GM12878 (cell line): ENCODE measurements at regions not wholly inside any gene's neighbourhood (a gene's known extent, or its start where the extent isn't known, plus 50 kb on each side); places are given as distances from the start of the nearest gene placed in this dataset.

Experiments
- ATF7 ChIP-seq: fragments of 450-650 bp; IDR thresholded peaks from 2 replicates; pipeline ENCODE4 v1.6.1; 2016; ENCODE audit warnings: low read depth, mild to moderate bottlenecking
- CBX5 ChIP-seq: sonication (generic); IDR thresholded peaks from 2 replicates; pipeline ENCODE4 v1.6.1; 2016; ENCODE audit warnings: low read depth, moderate library complexity, mild to moderate bottlenecking, inconsistent platforms
- CEBPZ ChIP-seq: fragments of 150-350 bp; IDR thresholded peaks from 2 replicates; pipeline ENCODE4 v1.6.1; 2016; ENCODE audit warnings: low read depth, low read length
- CREM ChIP-seq: IDR thresholded peaks from 2 replicates; pipeline ENCODE4 v1.6.1; 2014; ENCODE audit warnings: antibody characterized with exemption, low read depth
- ESRRA ChIP-seq: IDR thresholded peaks from 2 replicates; pipeline ENCODE4 v1.6.1; 2012; ENCODE audit warnings: mild to moderate bottlenecking, low read length, improper control_type of control experiment
- ETV6 ChIP-seq, 2 experiments: fragments of 450-650 bp in 1 of 2; IDR thresholded peaks in 1 of 2; conservative IDR thresholded peaks in 1 of 2; 2 replicates each; pipeline ENCODE4 v1.6.1; 2014; ENCODE audit warnings: antibody characterized with exemption in 1 of 2, borderline replicate concordance in 1 of 2, low read depth in 1 of 2, mild to moderate bottlenecking in 1 of 2, moderate library complexity in 1 of 2
- GABPA ChIP-seq: IDR thresholded peaks from 2 replicates; pipeline ENCODE4 v1.6.1; 2014; ENCODE audit warnings: antibody characterized with exemption, low read depth, mild to moderate bottlenecking, inconsistent platforms
- HDGF ChIP-seq: fragments of 450-650 bp; IDR thresholded peaks from 2 replicates; pipeline ENCODE4 v1.6.1; 2016; ENCODE audit warnings: antibody characterized with exemption
- IKZF2 ChIP-seq, 2 experiments: fragments of 450-650 bp; IDR thresholded peaks; 2 replicates each; pipeline ENCODE4 v1.6.1; 2017; ENCODE audit warnings: mild to moderate bottlenecking in 2 of 2, moderate library complexity in 2 of 2
- NBN ChIP-seq: fragments of 450-650 bp; IDR thresholded peaks from 2 replicates; pipeline ENCODE4 v1.6.1; 2016
- NR2F1 ChIP-seq: fragments of 450-650 bp; conservative IDR thresholded peaks from 2 replicates; pipeline ENCODE4 v1.6.1; 2017; ENCODE audit warnings: mild to moderate bottlenecking
- POU2F2 ChIP-seq: IDR thresholded peaks from 3 replicates; pipeline ENCODE4 v1.6.1; 2011; ENCODE audit warnings: low read depth, mild to moderate bottlenecking, low read length, borderline replicate concordance
- RB1 ChIP-seq: fragments of 450-650 bp; formaldehyde crosslinking; IDR thresholded peaks from 2 replicates; pipeline ENCODE4 v1.6.1; 2017; ENCODE audit warnings: mild to moderate bottlenecking, borderline replicate concordance
- RFX5 ChIP-seq: IDR thresholded peaks from 2 replicates; pipeline ENCODE4 v1.6.1; 2011; ENCODE audit warnings: low read depth, low read length, improper control_type of control experiment
- RUNX3 ChIP-seq: IDR thresholded peaks from 2 replicates; pipeline ENCODE4 v1.6.1; 2012; ENCODE audit warnings: low read length, inconsistent platforms
- SKIL ChIP-seq: fragments of 450-650 bp; IDR thresholded peaks from 2 replicates; pipeline ENCODE4 v1.6.1; 2017; ENCODE audit warnings: mild to moderate bottlenecking, low read depth, inconsistent platforms; ENCODE audit not compliant: poor library complexity, severe bottlenecking
- SPI1 ChIP-seq: IDR thresholded peaks from 2 replicates; pipeline ENCODE4 v1.6.1; 2011; ENCODE audit warnings: low read depth, mild to moderate bottlenecking, low read length, moderate library complexity, borderline replicate concordance; ENCODE audit not compliant: insufficient read depth
- SUPT20H ChIP-seq: IDR thresholded peaks from 2 replicates; pipeline ENCODE4 v1.6.1; 2011; ENCODE audit warnings: low read depth, mild to moderate bottlenecking, low read length, moderate library complexity, borderline replicate concordance; ENCODE audit not compliant: control insufficient read depth
- TBL1XR1 ChIP-seq: IDR thresholded peaks from 2 replicates; pipeline ENCODE4 v1.6.1; 2012; ENCODE audit warnings: low read depth, low read length, improper control_type of control experiment
- YBX1 ChIP-seq: fragments of 450-650 bp; IDR thresholded peaks from 2 replicates; pipeline ENCODE4 v1.6.1; 2016; ENCODE audit warnings: antibody characterized with exemption
- ZNF217 ChIP-seq: fragments of 450-650 bp; IDR thresholded peaks from 2 replicates; pipeline ENCODE4 v1.6.1; 2017; ENCODE audit warnings: antibody characterized with exemption, mild to moderate bottlenecking
- TF ChIP-seq, protein P1 (sequence below): fragments of 150-350 bp; IDR thresholded peaks from 2 replicates; pipeline ENCODE4 v1.6.1; 2014; ENCODE audit warnings: mild to moderate bottlenecking, low read depth, low read length
- TF ChIP-seq, protein P2 (sequence below): IDR thresholded peaks from 2 replicates; pipeline ENCODE4 v1.6.1; 2012; ENCODE audit warnings: low read length, inconsistent platforms
- TF ChIP-seq, protein P3 (sequence below): fragments of 450-650 bp; IDR thresholded peaks from 2 replicates; pipeline ENCODE4 v1.6.1; 2016; ENCODE audit warnings: mild to moderate bottlenecking

GRCh38 chr12:24741216-24741615 is 207.7 kb downstream of the BCAT1 start (continued):
- TF ChIP-seq SKIL (peak; percentile 73), CEBPZ (no peak), TBL1XR1 (no peak), CBX5 (no peak), POU2F2 (peak; percentile 58; the same call in 1 of the 3 replicates), ZNF217 (peak; percentile 91), RB1 (no peak), ESRRA (no peak), ETV6 (conservative IDR thresholded peaks at IDR 0.05 in 1 of 2, IDR thresholded peaks at IDR 0.05 in 1 of 2; ENCODE audit: borderline replicate concordance in 1 of 2, low read depth in 1 of 2) (peak in 1 of 2 experiments; percentile 45; a peak in 1 of 4 replicates), SPI1 (peak; percentile 69; the same call in 1 of the 2 replicates), ATF7 (peak; percentile 81), RUNX3 (peak; percentile 36), IKZF2 (IDR thresholded peaks at IDR 0.05) (peak; percentile 65 to 87; a peak in 2 of 4 replicates), GABPA (no peak), RFX5 (no peak), NBN (peak; percentile 32; the same call in 1 of the 2 replicates), HDGF (no peak), SUPT20H (no peak), NR2F1 (peak; percentile 82), YBX1 (no peak), CREM (no peak)
- TF ChIP-seq, protein P1, sequence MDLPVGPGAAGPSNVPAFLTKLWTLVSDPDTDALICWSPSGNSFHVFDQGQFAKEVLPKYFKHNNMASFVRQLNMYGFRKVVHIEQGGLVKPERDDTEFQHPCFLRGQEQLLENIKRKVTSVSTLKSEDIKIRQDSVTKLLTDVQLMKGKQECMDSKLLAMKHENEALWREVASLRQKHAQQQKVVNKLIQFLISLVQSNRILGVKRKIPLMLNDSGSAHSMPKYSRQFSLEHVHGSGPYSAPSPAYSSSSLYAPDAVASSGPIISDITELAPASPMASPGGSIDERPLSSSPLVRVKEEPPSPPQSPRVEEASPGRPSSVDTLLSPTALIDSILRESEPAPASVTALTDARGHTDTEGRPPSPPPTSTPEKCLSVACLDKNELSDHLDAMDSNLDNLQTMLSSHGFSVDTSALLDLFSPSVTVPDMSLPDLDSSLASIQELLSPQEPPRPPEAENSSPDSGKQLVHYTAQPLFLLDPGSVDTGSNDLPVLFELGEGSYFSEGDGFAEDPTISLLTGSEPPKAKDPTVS, result no peak
- TF ChIP-seq, protein P2, sequence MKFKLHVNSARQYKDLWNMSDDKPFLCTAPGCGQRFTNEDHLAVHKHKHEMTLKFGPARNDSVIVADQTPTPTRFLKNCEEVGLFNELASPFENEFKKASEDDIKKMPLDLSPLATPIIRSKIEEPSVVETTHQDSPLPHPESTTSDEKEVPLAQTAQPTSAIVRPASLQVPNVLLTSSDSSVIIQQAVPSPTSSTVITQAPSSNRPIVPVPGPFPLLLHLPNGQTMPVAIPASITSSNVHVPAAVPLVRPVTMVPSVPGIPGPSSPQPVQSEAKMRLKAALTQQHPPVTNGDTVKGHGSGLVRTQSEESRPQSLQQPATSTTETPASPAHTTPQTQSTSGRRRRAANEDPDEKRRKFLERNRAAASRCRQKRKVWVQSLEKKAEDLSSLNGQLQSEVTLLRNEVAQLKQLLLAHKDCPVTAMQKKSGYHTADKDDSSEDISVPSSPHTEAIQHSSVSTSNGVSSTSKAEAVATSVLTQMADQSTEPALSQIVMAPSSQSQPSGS, result peak; percentile 17; the same call in 1 of the 2 replicates
- TF ChIP-seq, protein P3, sequence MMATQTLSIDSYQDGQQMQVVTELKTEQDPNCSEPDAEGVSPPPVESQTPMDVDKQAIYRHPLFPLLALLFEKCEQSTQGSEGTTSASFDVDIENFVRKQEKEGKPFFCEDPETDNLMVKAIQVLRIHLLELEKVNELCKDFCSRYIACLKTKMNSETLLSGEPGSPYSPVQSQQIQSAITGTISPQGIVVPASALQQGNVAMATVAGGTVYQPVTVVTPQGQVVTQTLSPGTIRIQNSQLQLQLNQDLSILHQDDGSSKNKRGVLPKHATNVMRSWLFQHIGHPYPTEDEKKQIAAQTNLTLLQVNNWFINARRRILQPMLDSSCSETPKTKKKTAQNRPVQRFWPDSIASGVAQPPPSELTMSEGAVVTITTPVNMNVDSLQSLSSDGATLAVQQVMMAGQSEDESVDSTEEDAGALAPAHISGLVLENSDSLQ, result no peak
